Naive thymus-derived CD8-positive, alpha-beta T cell (primary cell): ENCODE measurements at regions not wholly inside any gene's neighbourhood (a gene's known extent, or its start where the extent isn't known, plus 50 kb on each side); places are given as distances from the start of the nearest gene placed in this dataset.

ENCODE experiments used
- ATAC-seq, 2 donors: fragments of 150-1000 bp; cut with Tn5 transposase in 1 of 2; sonication (Bioruptor Pico), chemical (Tn5 transposase) in 1 of 2; 1 replicate in 1 of 2; 2 replicates in 1 of 2; pipeline ENCODE4 v1.10.0; 2021; ENCODE audit warnings: mild to moderate bottlenecking in 2 of 2, moderate library complexity in 2 of 2
- POLR2A ChIA-PET: fragments of 350-600 bp; sonication (Branson Sonifier 250); formaldehyde crosslinking; loops from one replicate; lab custom pipeline; 2021; ENCODE audit warnings: antibody characterized with exemption; lab: Charles Lee
- DNase-seq, 10 donors: peaks; one replicate each; pipeline versions ENCODE4 v3.0.0 to v3.0.0-alpha.2; 2020 to 2022
- H3K27ac Mint-ChIP-seq, 10 donors: one replicate each; pipeline ENCODE4 v1.8.0; 2020 to 2022; ENCODE audit warnings: mild to moderate bottlenecking in 10 of 10, mixed read lengths in 10 of 10, moderate library complexity in 4 of 10, inconsistent platforms in 1 of 10
- H3K27me3 Mint-ChIP-seq, 5 donors: one replicate each; pipeline ENCODE4 v1.8.0; 2021 to 2022; ENCODE audit warnings: mixed read lengths in 5 of 5
- H3K36me3 Mint-ChIP-seq, 3 donors: one replicate each; pipeline ENCODE4 v1.8.0; 2020 to 2022; ENCODE audit warnings: mixed read lengths in 3 of 3, mild to moderate bottlenecking in 2 of 3, inconsistent platforms in 1 of 3
- H3K4me1 Mint-ChIP-seq, 4 donors: one replicate each; pipeline ENCODE4 v1.8.0; 2021 to 2022; ENCODE audit warnings: mixed read lengths in 4 of 4
- H3K4me3 Mint-ChIP-seq, 10 donors: one replicate each; pipeline ENCODE4 v1.8.0; 2020 to 2022; ENCODE audit warnings: mild to moderate bottlenecking in 10 of 10, mixed read lengths in 10 of 10, moderate library complexity in 6 of 10, inconsistent platforms in 1 of 10
- H3K9me3 Mint-ChIP-seq, 9 donors: one replicate each; pipeline ENCODE4 v1.8.0; 2020 to 2022; ENCODE audit warnings: mixed read lengths in 9 of 9, mild to moderate bottlenecking in 3 of 9, inconsistent platforms in 1 of 9, moderate library complexity in 1 of 9

GRCh38 chr1:165147799-165148198 lies 208.7 kb downstream of the LMX1A start:
- Mint-ChIP-seq H3K27ac (no peak overlapping the region), H3K36me3 (no peaks in the 10 kb centered on the region), H3K4me1 (peaks cover 0 to 8% (median 3%) of the 10 kb centered on the region in 4 donors), H3K27me3 (peaks cover 2 to 11% (median 7%) of the 10 kb centered on the region in 5 donors), H3K4me3 (no peak overlapping the region), H3K9me3 (peaks cover 0 to 2% (median 0%) of the 10 kb centered on the region in 9 donors)
- DNase-seq = no peak
- POLR2A ChIA-PET = no interaction called here
- ATAC-seq = no peak

DNA sequence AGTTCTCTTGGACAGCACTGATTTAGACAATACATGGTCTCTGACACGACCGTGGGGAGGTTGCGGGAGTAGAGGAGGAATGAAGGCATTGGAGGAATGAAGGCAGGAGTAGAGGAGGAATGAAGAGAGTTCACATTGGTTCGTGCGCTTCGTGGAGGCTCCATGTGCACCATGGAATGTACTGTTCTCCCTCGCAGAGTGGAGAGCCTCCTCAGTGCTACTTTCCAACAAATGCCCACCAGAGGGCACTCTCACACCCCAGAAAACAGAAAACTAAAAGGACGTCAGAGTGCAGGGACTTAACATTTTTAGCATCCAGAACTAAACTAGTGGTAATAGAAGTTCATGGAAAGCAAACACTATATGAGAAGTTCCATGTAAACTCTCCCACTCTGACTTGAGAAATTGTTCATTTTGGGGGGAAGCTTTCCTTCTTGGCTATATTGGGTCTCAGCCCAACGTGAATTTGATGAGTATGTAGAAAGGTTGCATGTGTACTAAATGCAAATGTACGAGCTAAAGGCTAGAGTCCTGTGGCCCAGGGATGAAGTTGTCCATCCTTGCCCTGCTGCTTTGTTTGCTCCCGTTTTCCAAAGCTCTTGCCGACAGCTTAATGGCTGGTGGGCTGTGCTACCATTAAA lies 211.6 kb downstream of the LMX1A start:
- no peak overlapping the region for H3K4me3 Mint-ChIP-seq
- no peak for ATAC-seq
- POLR2A ChIA-PET = no interaction called here
- H3K36me3 Mint-ChIP-seq = no peaks in the 10 kb centered on the region
- peaks cover 0 to 8% (median 3%) of the 10 kb centered on the region in 4 donors for H3K4me1 Mint-ChIP-seq
- no peak overlapping the region for H3K27ac Mint-ChIP-seq
- H3K27me3 Mint-ChIP-seq = peaks cover 2 to 19% (median 14%) of the 10 kb centered on the region in 5 donors
- peak in 2 of 10 donors; percentile 1 for DNase-seq
- H3K9me3 Mint-ChIP-seq = peaks cover 0 to 2% (median 0%) of the 10 kb centered on the region in 9 donors

GRCh38 chr1:165143437-165144065 lies 213.0 kb downstream of the LMX1A start:
- H3K9me3 Mint-ChIP-seq = peaks cover 0 to 1% (median 0%) of the 10 kb centered on the region in 9 donors
- H3K4me3 Mint-ChIP-seq = no peak overlapping the region
- no peak for DNase-seq
- H3K4me1 Mint-ChIP-seq = peaks cover 0 to 8% (median 3%) of the 10 kb centered on the region in 4 donors
- H3K36me3 Mint-ChIP-seq = no peaks in the 10 kb centered on the region
- H3K27ac Mint-ChIP-seq = no peak overlapping the region
- H3K27me3 Mint-ChIP-seq = peaks cover 6 to 32% (median 16%) of the 10 kb centered on the region in 5 donors
- no peak for ATAC-seq
- POLR2A ChIA-PET = no interaction called here

GRCh38 chr1:165138960-165139359 lies 217.6 kb downstream of the LMX1A start:
- peaks cover 0 to 3% (median 0%) of the 10 kb centered on the region in 9 donors for H3K9me3 Mint-ChIP-seq
- no peaks in the 10 kb centered on the region for H3K4me1 Mint-ChIP-seq
- peaks cover 17 to 51% (median 25%) of the 10 kb centered on the region in 5 donors for H3K27me3 Mint-ChIP-seq
- POLR2A ChIA-PET = no interaction called here
- no peak overlapping the region for H3K4me3 Mint-ChIP-seq
- no peak overlapping the region for H3K27ac Mint-ChIP-seq
- ATAC-seq (no peak), DNase-seq (no peak)
- no peaks in the 10 kb centered on the region for H3K36me3 Mint-ChIP-seq

DNA sequence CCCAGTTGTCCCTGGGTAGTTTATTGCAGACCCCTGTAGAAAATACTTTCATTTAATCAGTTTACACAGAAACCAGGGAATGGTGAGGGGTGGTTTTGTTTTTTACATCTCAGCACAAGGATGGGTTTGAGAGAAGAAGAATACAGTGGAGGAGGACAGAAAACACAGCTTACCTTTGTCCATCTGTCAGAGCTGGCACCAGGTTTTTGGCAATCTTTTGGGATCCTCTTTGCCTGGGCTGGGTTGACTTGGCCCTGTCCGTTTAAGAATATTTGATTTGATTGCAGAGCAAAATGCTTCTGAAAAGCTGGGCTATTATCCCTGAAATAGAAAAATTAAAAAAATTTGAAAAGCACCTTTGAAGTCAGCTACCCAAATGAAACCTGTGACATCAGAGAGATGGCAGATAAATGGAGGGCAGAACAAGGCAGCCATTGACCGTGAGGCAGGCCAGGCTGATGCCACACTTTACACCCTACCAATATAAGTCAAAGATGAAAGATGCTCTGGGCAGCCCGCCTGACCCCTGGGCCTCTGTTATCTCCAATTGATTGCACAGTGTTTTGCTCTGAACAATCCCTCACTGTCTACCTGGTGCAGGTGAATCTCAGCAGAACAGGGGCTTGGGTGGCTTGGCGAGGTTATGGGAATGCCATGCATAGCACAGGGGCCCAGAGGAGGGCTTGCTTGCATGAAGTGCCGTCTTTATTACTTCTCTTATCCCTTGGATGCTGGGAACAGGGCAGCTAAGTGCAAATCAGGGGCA lies 218.8 kb downstream of the LMX1A start:
- H3K36me3 Mint-ChIP-seq = no peaks in the 10 kb centered on the region
- DNase-seq (no peak), ATAC-seq (no peak)
- H3K9me3 Mint-ChIP-seq = peaks cover 0 to 3% (median 0%) of the 10 kb centered on the region in 9 donors
- H3K4me3 Mint-ChIP-seq = no peak overlapping the region
- H3K4me1 Mint-ChIP-seq = no peaks in the 10 kb centered on the region
- POLR2A ChIA-PET = no interaction called here
- H3K27me3 Mint-ChIP-seq = peaks cover 13 to 54% (median 24%) of the 10 kb centered on the region in 5 donors
- peak overlapping the region in 1 of 10 donors; percentile 57 for H3K27ac Mint-ChIP-seq

- ATAC-seq (no peak), DNase-seq (no peak)
- Mint-ChIP-seq H3K4me3 (no peak overlapping the region), H3K27me3 (peaks cover 7 to 46% (median 22%) of the 10 kb centered on the region in 5 donors), H3K4me1 (no peaks in the 10 kb centered on the region), H3K9me3 (peaks cover 0 to 3% (median 0%) of the 10 kb centered on the region in 9 donors), H3K36me3 (no peaks in the 10 kb centered on the region), H3K27ac (no peak overlapping the region)
- POLR2A ChIA-PET = no interaction called here
Measured at GRCh38 chr1:165134431-165134830, 222.1 kb downstream of the LMX1A start.

DNA sequence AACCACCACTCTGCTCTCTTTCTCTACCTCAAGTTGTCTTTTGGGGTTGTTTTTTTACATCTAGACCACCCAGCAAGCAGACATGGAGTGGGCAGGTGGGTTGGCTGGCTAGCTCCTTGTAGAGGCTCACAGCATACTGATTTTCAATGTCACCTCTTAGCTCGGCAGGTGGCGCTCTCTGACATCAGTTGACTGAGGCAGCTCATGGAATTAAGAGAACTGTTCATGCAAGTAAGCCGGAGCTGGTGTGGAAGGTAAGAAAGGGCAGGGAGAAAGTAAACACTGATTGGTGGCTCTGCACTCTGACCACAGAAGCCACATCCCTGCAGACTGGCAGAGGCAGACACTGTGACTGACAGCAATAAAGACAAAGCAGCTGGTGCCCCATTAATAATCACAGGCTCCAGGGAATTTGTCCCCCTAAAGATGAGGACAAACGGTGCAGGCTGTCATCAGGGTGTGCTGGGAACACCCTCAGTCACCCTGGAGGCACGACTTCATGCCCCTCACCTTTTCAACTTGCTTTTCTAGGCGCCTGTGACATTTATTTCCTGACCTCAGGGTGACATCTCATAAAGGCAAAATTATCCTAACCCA lies 226.8 kb downstream of the LMX1A start:
- no peaks in the 10 kb centered on the region for H3K9me3 Mint-ChIP-seq
- ATAC-seq (no peak), DNase-seq (no peak)
- H3K27ac Mint-ChIP-seq = peak overlapping the region in 1 of 10 donors; percentile 9
- H3K36me3 Mint-ChIP-seq = no peaks in the 10 kb centered on the region
- POLR2A ChIA-PET = no interaction called here
- peaks cover 4 to 32% (median 4%) of the 10 kb centered on the region in 5 donors for H3K27me3 Mint-ChIP-seq
- no peaks in the 10 kb centered on the region for H3K4me1 Mint-ChIP-seq
- no peak overlapping the region for H3K4me3 Mint-ChIP-seq

GRCh38 chr1:165124772-165125171 lies 231.7 kb downstream of the LMX1A start:
- Mint-ChIP-seq H3K36me3 (no peaks in the 10 kb centered on the region), H3K27me3 (peaks cover 5 to 53% (median 9%) of the 10 kb centered on the region in 5 donors), H3K4me1 (no peaks in the 10 kb centered on the region), H3K27ac (no peak overlapping the region), H3K4me3 (no peak overlapping the region), H3K9me3 (no peaks in the 10 kb centered on the region)
- POLR2A ChIA-PET = no interaction called here
- ATAC-seq (no peak), DNase-seq (no peak)

- POLR2A ChIA-PET = no interaction called here
- H3K4me1 Mint-ChIP-seq = no peaks in the 10 kb centered on the region
- peaks cover 21 to 58% (median 42%) of the 10 kb centered on the region in 5 donors for H3K27me3 Mint-ChIP-seq
- H3K9me3 Mint-ChIP-seq = no peaks in the 10 kb centered on the region
- H3K4me3 Mint-ChIP-seq = no peak overlapping the region
- DNase-seq = no peak
- H3K36me3 Mint-ChIP-seq = no peaks in the 10 kb centered on the region
- H3K27ac Mint-ChIP-seq = no peak overlapping the region
- ATAC-seq = no peak
Measured at GRCh38 chr1:165119086-165119485, 237.4 kb downstream of the LMX1A start.

- H3K27me3 Mint-ChIP-seq = peaks cover 21 to 52% (median 43%) of the 10 kb centered on the region in 5 donors
- H3K4me3 Mint-ChIP-seq = no peak overlapping the region
Measured at GRCh38 chr1:165117482-165117881, 239.0 kb downstream of the LMX1A start.

DNA sequence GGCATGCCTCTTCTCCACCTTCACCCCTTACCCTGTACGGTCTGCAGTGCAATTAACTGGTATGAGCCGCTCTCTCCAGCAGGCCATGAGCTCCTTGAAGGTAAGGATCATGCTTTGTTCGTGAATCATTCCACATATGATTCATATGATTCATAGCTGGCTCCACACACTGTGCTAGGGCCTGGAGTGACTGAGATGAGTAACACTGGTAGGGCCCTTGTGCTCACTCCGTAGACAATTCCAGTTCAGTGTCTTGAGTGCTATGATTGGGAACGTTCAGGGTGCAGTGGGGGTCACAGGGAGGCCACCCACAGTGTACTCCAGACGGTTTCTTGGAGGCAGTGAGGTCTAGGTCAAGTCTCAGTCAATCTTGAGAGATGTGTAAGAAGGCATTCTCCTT lies 239.8 kb downstream of the LMX1A start:
- no peak for DNase-seq
- H3K27ac Mint-ChIP-seq = no peak overlapping the region
- ATAC-seq = no peak
- peaks cover 18 to 47% (median 46%) of the 10 kb centered on the region in 5 donors for H3K27me3 Mint-ChIP-seq
- no peaks in the 10 kb centered on the region for H3K36me3 Mint-ChIP-seq
- H3K9me3 Mint-ChIP-seq = no peaks in the 10 kb centered on the region
- H3K4me1 Mint-ChIP-seq = no peaks in the 10 kb centered on the region
- POLR2A ChIA-PET = no interaction called here
- no peak overlapping the region for H3K4me3 Mint-ChIP-seq

More at GRCh38 chr1:165117482-165117881, 239.0 kb downstream of the LMX1A start:
- POLR2A ChIA-PET = no interaction called here
- Mint-ChIP-seq H3K9me3 (no peaks in the 10 kb centered on the region), H3K36me3 (no peaks in the 10 kb centered on the region), H3K27ac (peak overlapping the region in 1 of 10 donors; percentile 13), H3K4me1 (no peaks in the 10 kb centered on the region)
- DNase-seq (no peak), ATAC-seq (no peak)

- Mint-ChIP-seq H3K27ac (no peak overlapping the region), H3K9me3 (no peaks in the 10 kb centered on the region), H3K4me1 (no peaks in the 10 kb centered on the region), H3K36me3 (no peaks in the 10 kb centered on the region), H3K4me3 (no peak overlapping the region), H3K27me3 (peaks cover 23 to 51% (median 46%) of the 10 kb centered on the region in 5 donors)
- no peak for ATAC-seq
- POLR2A ChIA-PET = no interaction called here
- no peak for DNase-seq
Measured at GRCh38 chr1:165116171-165116570, 240.3 kb downstream of the LMX1A start.
